ENCODE measurements at regions not wholly inside any gene's neighbourhood (a gene's known extent, or its start where the extent isn't known, plus 50 kb on each side); places are given as distances from the start of the nearest gene placed in this dataset.

DNA sequence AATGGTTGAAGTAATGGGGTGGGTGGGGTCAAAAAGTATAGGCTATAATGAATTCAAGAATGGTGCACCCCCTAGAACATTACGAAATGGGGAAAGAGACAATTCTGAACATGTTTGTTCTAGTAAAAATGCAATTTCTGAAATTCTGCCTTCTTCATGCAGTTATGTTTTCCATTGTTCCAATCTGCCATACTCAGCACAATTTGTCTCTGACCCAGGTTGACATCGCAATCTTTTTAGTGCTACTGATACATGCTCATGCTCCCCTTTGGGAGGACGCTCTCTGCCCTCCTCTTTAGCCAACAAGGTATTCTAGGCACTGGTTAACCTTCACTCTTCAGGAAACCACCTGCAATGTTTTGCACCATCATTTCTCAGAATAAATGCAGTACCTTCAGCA lies 1303.9 kb upstream of the PIK3C3 start:
- no peak for TF ChIP-seq POLR2A (IDR thresholded peaks at IDR 0.05)
- TF ChIP-seq CTCF (IDR thresholded peaks at IDR 0.05) = no peak

All from Peyer's patch (tissue), 4 donors.